ENCODE measurements at regions not wholly inside any gene's neighbourhood (a gene's known extent, or its start where the extent isn't known, plus 50 kb on each side); places are given as distances from the start of the nearest gene placed in this dataset.
"Not testable (repeated sequence)": the region's sequence is repeated elsewhere in the genome, so short reads cannot be mapped to it uniquely, and the experiment has no call there.

DNA sequence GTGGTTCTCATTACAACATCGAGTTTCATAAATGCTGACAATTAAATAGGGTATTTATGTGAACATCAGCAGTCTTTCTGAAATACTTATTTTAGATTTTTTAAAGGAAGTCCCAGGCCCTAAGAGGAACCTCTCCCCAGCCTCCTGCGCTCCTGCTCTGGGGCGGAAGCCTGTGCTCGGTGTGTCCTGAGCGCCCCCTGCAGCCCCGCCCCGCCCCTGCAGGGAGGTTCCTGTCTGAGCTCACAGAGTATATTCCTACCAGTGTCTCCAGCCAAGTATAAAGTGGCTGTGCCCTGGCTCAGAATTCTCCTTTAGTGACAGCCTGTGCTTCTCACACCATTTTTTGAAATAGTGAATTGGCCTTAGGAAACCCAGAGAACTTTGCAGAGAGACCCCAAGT lies 567.9 kb downstream of the GOLGA6L6 start:
- ChIA-PET CTCF (no interaction called here), POLR2A (no interaction called here)
- no peaks in the 10 kb centered on the region for H3K9me3 ChIP-seq
- no peak overlapping the region for H3K4me3 Mint-ChIP-seq (ENCODE audit: unreplicated experiment)
- TF ChIP-seq, protein P1, sequence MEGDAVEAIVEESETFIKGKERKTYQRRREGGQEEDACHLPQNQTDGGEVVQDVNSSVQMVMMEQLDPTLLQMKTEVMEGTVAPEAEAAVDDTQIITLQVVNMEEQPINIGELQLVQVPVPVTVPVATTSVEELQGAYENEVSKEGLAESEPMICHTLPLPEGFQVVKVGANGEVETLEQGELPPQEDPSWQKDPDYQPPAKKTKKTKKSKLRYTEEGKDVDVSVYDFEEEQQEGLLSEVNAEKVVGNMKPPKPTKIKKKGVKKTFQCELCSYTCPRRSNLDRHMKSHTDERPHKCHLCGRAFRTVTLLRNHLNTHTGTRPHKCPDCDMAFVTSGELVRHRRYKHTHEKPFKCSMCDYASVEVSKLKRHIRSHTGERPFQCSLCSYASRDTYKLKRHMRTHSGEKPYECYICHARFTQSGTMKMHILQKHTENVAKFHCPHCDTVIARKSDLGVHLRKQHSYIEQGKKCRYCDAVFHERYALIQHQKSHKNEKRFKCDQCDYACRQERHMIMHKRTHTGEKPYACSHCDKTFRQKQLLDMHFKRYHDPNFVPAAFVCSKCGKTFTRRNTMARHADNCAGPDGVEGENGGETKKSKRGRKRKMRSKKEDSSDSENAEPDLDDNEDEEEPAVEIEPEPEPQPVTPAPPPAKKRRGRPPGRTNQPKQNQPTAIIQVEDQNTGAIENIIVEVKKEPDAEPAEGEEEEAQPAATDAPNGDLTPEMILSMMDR (IDR thresholded peaks at IDR 0.05; ENCODE audit: insufficient read depth in 1 of 2, low read depth in 1 of 2, low read length in 1 of 2, severe bottlenecking in 1 of 2, unreplicated experiment in 1 of 2) = no peak
- H3K27me3 Mint-ChIP-seq (ENCODE audit: insufficient read depth, unreplicated experiment) = no peaks in the 10 kb centered on the region
- peaks cover 24% of the 10 kb centered on the region for H3K9me3 Mint-ChIP-seq (ENCODE audit: unreplicated experiment)
- peaks cover 11% of the 10 kb centered on the region for H3K4me1 Mint-ChIP-seq (ENCODE audit: low read depth, unreplicated experiment)
- H3K27me3 ChIP-seq (replicated peaks; ENCODE audit: control insufficient read depth, insufficient read depth, low read length) = no peaks in the 10 kb centered on the region
- no peaks in the 10 kb centered on the region for H3K4me1 ChIP-seq
- H3K36me3 ChIP-seq (ENCODE audit: control insufficient read depth, insufficient read depth, low read length) = no peaks in the 10 kb centered on the region
- no TSS peak for BruUV-seq (replicated peaks)
- intact Hi-C loops (cut with micrococcal nuclease; ENCODE audit: unreplicated experiment) = no loop called here
- DNase-seq = no peak
- H3K27ac Mint-ChIP-seq (ENCODE audit: unreplicated experiment) = no peak overlapping the region
- H3K36me3 Mint-ChIP-seq (ENCODE audit: insufficient read depth, unreplicated experiment) = no peaks in the 10 kb centered on the region
- no peak overlapping the region for H3K4me3 ChIP-seq (ENCODE audit: low read depth, low read length)

DNA sequence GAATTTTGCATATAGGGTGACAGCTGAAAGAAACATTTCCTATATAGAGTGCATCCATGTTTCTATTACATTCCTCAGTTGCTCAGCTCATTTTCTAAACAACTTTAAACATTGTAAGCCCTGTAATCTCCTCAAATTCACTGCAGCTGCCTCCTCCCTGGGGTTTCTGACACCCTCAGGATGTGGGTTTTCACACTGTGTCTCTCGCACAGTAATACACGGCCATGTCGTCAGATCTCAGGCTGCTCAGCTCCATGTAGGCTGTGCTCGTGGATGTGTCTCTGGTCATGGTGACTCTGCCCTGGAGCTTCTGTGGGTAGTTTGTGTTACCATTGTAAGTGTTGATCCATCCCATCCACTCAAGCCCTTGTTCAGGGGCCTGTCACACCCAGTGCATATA lies 569.0 kb downstream of the GOLGA6L6 start:
- H3K36me3 Mint-ChIP-seq (ENCODE audit: insufficient read depth, unreplicated experiment); H3K9me3 ChIP-seq; H3K4me1 ChIP-seq; H3K4me3 ChIP-seq (ENCODE audit: low read depth, low read length); POLR2A ChIA-PET; H3K27ac Mint-ChIP-seq (ENCODE audit: unreplicated experiment); H3K36me3 ChIP-seq (ENCODE audit: control insufficient read depth, insufficient read depth, low read length); BruUV-seq (replicated peaks); H3K27me3 Mint-ChIP-seq (ENCODE audit: insufficient read depth, unreplicated experiment); intact Hi-C loops (cut with micrococcal nuclease; ENCODE audit: unreplicated experiment); H3K27me3 ChIP-seq (replicated peaks; ENCODE audit: control insufficient read depth, insufficient read depth, low read length); H3K4me3 Mint-ChIP-seq (ENCODE audit: unreplicated experiment); DNase-seq; CTCF ChIA-PET: not testable (repeated sequence)
- Mint-ChIP-seq H3K4me1 (ENCODE audit: low read depth, unreplicated experiment) (peaks cover 11% of the 10 kb centered on the region), H3K9me3 (ENCODE audit: unreplicated experiment) (peaks cover 26% of the 10 kb centered on the region)

DNA sequence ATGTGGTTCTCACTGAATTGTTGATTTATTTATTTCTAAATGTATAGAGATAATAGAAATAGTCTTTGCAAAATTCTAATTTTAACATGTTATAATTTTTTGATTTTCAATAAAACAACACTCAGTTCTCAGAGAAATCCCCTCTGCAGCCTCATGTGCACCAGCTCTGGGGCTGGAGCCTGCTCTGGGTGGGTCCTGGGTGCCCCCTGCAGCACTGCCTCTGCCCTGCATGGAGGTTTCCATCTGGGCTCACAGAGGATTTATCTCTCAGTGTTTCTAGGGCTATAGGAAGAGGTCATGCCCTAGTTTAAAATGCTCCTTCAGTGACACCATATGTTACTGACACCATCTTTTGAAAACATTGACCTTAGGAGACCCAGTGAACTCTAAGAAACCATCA lies 576.0 kb downstream of the GOLGA6L6 start:
- H3K27me3 ChIP-seq (replicated peaks; ENCODE audit: control insufficient read depth, insufficient read depth, low read length); POLR2A ChIA-PET; CTCF ChIA-PET; H3K4me3 Mint-ChIP-seq (ENCODE audit: unreplicated experiment); H3K36me3 ChIP-seq (ENCODE audit: control insufficient read depth, insufficient read depth, low read length); intact Hi-C loops (cut with micrococcal nuclease; ENCODE audit: unreplicated experiment); H3K27ac Mint-ChIP-seq (ENCODE audit: unreplicated experiment); H3K4me3 ChIP-seq (ENCODE audit: low read depth, low read length); DNase-seq; H3K27me3 Mint-ChIP-seq (ENCODE audit: insufficient read depth, unreplicated experiment); H3K9me3 ChIP-seq; H3K4me1 Mint-ChIP-seq (ENCODE audit: low read depth, unreplicated experiment); H3K36me3 Mint-ChIP-seq (ENCODE audit: insufficient read depth, unreplicated experiment); BruUV-seq (replicated peaks); H3K4me1 ChIP-seq: not testable (repeated sequence)
- H3K9me3 Mint-ChIP-seq (ENCODE audit: unreplicated experiment) = peaks cover 11% of the 10 kb centered on the region

DNA sequence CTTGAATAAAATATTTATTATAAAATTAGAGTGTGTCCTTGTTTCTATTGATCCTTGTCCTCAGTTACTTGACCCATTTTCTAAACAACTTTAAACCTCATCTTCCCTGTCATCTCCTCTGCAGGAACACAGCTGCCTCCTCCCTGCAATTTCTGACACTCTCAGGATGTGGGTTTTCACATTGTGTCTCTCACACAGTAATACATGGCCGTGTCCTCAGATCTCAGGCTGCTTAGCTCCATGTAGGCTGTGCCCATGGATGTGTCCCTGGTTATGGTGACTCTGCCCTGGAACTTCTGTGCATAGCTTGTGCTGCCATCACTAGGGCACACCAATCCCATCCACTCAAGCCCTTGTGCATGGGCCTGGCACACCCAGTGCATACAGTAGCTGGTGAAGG lies 577.1 kb downstream of the GOLGA6L6 start:
- POLR2A ChIA-PET; H3K27me3 ChIP-seq (replicated peaks; ENCODE audit: control insufficient read depth, insufficient read depth, low read length); H3K4me3 ChIP-seq (ENCODE audit: low read depth, low read length); DNase-seq; H3K36me3 Mint-ChIP-seq (ENCODE audit: insufficient read depth, unreplicated experiment); H3K27ac Mint-ChIP-seq (ENCODE audit: unreplicated experiment); H3K4me1 Mint-ChIP-seq (ENCODE audit: low read depth, unreplicated experiment); H3K36me3 ChIP-seq (ENCODE audit: control insufficient read depth, insufficient read depth, low read length); intact Hi-C loops (cut with micrococcal nuclease; ENCODE audit: unreplicated experiment); H3K4me3 Mint-ChIP-seq (ENCODE audit: unreplicated experiment); H3K4me1 ChIP-seq; H3K27me3 Mint-ChIP-seq (ENCODE audit: insufficient read depth, unreplicated experiment); H3K9me3 ChIP-seq; CTCF ChIA-PET; BruUV-seq (replicated peaks): not testable (repeated sequence)
- peaks cover 12% of the 10 kb centered on the region for H3K9me3 Mint-ChIP-seq (ENCODE audit: unreplicated experiment)
